ENCODE measurements at regions not wholly inside any gene's neighbourhood (a gene's known extent, or its start where the extent isn't known, plus 50 kb on each side); places are given as distances from the start of the nearest gene placed in this dataset.
A peak's percentile ranks its signal among the peaks of the same experiment; 100 is the strongest.

DNA sequence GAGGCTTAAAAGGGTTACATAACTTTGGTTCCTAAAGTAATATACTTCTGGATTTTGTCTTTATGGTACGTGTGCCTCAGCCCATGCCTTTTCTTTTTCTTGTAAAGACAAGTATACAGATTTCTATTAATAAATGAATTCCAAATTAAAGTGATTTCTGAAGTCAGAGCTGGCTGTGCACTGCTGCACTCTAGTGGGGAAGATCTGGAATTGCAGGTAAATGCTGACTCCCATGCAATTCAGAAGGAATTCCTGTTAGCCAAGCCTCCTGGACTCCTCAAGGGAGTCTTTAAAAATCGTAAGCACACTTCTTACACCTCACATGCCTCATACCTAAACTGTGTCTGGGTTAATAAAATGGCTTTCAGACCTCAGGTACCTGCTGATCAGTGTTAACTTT lies 118.4 kb upstream of the SLC7A1 start:
- no peak for DNase-seq (ENCODE audit: low read depth)

DNA sequence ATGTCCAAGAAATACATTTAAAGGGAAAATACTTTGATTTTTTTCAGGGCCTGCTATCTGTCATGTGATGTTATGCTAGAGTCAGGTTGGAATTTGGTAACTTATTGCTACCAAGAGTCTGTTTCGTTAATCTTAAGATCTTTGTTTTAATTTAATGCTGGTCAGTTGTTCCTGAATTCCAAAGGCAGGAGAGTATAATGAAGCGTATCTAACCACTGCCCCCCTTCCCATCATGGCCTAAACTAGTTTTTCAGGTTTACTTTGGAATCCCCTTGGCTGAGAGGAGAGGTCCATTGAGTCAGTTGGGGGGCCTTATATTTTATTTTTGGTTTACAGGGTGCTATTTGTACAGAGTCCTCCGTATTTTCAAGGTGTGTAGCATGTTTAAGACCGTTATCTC lies 116.3 kb upstream of the SLC7A1 start:
- no peak for DNase-seq (ENCODE audit: low read depth)

DNA sequence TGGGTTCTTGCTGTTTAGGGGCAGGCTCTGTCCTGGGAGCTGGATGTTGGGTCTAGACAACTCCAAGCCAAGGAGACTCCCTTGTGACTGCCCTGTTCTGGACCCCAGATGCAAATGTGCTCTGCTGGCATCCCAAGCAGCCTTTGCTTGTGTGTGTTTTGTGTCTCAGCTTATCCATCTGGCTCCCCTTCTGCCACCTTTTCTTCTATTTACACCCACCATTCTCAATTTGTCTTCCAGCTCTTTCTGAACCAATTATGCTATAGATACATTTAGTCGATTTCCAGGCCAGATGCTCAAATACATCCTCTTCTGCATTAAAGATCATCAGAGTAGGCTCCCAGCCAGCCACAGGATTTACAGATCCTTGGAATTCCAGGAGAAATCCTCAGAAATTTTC lies 115.0 kb upstream of the SLC7A1 start:
- DNase-seq (ENCODE audit: low read depth), result no peak

DNA sequence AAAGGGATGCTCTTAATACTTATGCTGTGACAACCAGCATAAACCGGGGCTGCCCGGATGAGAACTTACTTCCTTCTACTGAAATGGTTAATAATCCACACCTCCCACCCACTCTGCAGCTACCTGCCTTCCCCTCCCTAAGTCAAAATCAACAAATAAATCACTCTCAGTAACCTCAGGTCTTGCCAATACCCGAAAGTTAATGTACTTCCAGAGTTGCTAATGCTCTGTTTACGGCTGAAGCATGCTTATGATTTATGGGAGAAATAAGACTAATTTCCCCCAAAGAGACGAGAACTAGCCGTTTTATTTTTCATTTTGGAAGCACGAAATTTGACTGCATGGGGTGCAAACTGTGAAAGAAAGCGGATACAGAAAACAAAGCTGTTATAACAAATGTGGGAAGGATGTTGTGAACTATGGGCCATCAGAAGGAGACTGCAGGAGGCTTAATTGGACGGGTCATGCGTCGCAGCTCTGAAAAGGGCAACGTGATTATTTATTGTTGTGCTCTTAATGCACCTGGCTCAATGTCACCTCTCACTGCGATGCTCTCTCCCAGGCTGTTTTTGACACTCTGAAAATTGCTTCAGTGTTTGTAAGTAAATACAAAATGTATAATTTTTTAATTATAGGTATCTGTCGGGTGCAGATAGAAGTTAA lies 114.0 kb upstream of the SLC7A1 start:
- DNase-seq (ENCODE audit: low read depth), result no peak

DNA sequence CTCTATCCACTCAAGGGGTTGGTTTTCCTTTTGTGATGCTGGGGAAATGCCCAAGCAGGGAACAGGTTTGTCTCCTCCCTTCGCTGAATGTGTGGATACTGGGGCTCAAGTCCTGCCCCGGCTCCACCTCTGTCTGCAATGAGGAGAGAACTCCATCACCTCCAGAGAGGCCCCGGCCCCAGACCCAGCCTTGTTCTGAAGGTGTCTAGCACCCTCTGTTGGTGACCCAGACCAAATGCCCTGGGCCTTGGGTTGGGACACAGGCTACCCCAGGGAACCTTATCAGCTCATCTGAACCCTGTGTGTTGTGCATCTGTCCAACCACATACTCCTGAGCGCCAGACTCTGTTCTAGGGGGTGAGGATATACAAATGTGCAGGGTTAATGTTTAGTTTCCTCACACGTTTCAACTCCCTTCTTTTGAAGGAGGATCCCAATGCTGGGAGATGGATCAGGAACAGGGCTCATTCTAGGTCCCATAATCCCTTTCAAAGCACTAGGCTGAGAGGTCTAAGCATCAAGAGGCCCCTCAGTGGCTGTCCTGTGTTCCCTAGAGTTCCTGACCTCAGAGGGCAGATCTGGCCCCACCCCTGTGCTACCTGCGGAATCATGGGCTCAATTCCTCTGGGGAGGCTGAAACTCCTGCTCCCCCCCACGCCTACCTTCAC lies 112.5 kb upstream of the SLC7A1 start:
- peak; percentile 9 for DNase-seq (ENCODE audit: low read depth)

DNA sequence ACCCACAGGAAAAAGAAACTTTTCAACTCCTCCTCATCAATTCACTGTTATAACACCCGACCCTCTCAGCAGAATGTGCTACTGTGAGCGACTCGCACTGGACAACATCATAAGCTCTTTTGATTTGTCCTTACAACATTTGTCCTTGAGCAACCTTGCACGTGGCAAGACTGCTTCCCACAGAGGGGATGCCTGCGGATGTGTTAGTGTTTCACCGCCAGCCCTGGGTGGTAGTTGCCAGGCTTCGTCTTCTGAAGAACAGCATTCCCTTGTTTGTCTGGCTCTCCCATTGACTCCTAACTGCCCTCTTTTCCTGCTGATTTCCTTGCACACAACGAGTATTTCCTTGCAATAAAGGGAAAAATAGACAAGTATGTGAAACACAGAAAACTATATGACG lies 111.4 kb upstream of the SLC7A1 start:
- no peak for DNase-seq (ENCODE audit: low read depth)

DNA sequence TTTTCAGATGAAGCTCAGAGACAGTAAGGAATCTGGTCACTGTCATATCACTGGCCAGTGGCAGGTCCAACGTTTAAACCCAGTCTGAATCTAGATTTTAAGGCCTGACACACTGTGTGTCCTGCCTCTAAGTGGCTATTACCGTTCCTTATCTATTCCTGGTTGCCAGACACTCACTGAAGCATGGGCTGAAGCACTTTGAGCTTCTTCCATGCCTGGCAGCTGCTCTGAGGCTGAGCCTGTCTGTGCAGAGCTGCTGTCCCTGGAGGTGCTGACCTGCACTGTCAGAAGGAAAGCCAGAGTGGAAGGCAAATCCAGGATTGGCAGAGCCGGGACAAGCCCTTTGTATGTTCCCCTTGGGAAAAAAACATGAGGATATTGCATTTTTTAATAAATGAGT lies 109.2 kb upstream of the SLC7A1 start:
- DNase-seq (ENCODE audit: low read depth), result no peak

DNA sequence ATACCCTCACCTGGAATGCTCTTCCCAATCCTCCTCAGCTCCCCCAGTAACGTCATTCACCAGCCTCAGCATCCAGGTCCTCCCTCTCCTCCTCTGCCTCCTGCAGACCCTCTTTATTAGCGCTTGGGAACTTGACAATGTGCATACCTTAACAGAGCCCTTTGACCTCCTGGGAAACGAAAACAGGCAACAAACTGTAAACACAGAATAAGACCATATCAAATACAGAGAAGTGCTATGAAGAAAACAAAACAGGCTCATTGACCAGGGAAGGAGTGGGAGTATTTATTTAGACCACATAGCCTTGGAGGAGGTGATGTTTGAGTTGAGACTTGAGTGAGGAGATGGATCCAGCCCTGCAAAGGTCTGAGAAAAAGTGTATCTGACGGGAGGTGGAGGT lies 107.9 kb upstream of the SLC7A1 start:
- DNase-seq (ENCODE audit: low read depth), result no peak

DNA sequence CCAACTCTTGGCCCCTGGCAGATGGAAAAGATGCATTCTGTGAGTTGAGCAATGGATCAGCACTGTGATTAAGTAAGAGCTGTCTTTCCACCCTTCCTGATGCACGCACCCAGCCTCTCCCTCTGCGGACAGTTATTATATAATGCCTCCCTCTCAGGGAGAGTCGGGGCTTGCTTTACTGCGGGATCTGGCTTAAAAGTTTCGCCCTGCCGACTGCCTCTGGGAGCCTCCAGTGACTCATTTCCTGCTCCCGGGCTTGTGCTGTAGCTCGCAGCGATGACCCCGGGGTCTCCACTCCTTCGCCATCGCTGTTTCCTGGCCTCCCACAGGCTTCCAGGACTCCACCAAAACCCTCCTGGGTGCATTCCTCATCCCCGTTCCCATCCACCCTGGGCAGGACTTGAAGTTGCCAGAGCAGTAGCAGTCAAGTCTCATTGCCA lies 107.4 kb upstream of the SLC7A1 start:
- no peak for DNase-seq (ENCODE audit: low read depth)

DNA sequence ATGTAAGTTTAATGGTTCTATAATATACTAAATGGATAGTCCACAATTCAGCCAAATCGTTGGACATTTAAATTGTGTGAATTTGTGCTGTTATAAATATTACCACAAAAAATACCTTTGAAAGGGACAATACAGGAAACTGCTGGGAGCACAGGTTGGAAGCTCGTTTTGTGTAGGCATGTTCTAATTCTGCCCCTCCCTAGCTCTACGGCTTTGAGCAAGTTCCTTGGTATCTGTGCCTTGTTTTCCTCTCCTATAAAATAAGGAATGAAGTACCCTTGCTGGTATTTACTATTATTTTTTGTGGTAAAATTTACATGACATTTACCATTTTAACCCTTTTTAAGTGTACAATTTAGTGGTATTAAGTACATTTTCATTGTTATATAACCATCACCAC lies 102.6 kb upstream of the SLC7A1 start:
- no peak for DNase-seq (ENCODE audit: low read depth)

DNA sequence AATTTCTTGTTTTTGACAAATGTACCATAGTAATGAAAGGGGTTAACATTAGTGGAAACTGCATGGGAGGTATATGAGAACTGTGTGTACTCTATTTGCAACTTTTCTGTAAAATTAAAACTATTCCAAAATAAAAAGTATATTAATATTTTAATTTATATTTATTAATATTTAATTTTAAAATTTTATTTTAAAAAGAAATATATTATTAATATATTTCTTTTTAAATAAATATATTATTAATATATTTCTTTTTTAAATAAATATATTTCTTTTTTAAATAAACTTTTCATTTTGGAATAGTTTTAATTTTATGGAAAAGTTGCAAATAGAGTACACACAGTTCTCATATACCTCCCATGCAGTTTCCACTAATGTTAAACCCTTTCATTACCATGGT lies 101.1 kb upstream of the SLC7A1 start:
- no peak for DNase-seq (ENCODE audit: low read depth)

DNA sequence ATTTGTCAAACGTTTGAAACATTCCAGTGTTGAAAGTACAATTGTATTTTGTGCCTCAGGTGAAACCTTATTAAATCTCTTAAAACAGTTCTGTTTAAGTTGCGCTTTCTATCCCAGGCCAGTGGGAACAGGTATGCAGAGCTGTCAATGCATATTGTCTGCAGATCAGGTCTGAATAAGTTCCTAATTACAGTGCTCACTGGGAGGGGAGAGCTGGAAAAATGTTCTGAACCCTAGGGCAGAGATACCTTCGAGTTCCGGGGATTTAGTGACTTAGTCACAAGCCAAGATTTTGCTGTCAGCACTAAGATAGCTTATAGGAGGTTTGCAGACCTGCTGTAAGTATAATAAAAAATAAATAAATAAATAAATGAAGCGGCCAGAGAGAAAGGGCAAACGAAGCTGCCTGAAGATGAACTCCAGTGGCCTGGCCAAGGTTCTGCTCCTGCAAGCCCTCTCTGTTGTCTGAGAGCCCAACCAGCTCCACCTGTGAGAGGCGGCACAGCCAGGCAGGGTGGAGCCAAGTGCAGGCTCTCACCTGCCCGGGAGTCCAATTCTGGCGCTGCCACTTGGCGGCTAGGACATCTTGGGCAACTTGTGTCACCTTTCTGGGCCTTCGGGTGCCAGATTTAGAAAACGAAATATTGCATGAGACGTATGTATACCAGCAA lies 97.9 kb upstream of the SLC7A1 start:
- no peak for DNase-seq (ENCODE audit: low read depth)

DNA sequence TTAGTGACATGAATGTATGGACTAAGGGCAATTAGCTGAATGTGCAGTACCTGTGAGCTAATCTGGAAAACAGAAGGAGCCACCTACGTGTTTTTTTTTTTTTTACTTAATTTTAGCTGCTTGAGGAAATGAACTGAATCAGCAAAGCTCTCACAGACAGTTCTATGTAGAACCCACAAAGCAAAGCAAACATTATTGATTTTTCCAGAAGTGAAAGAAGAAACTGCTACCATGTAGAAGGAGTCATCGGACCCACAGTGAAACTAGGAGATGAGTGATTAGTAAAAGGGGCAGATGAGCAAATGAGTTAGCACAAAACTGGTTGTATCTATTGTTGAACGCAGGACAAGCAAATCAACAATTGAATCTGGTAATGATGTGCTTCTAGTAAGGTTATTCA lies 94.1 kb upstream of the SLC7A1 start:
- no peak for DNase-seq (ENCODE audit: low read depth)

DNA sequence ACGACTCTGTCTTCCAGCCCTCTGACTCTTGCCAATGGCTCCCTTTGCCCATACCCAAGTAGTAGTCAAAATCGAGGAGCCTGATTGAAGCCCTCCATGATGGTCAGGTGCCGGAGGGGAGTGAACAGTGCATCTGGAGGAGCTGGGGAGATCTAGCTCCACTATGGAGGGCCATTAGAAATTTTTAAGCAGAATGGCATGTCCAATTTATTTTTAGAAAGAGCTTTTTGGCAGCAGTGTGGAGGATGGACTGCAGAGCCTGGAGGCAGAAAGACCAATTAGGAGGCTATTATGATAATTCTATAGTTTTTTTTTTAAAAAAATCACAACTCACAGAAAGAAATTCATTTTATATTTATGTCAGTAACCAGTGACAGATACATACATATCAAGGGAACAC lies 92.7 kb upstream of the SLC7A1 start:
- no peak for DNase-seq (ENCODE audit: low read depth)

DNA sequence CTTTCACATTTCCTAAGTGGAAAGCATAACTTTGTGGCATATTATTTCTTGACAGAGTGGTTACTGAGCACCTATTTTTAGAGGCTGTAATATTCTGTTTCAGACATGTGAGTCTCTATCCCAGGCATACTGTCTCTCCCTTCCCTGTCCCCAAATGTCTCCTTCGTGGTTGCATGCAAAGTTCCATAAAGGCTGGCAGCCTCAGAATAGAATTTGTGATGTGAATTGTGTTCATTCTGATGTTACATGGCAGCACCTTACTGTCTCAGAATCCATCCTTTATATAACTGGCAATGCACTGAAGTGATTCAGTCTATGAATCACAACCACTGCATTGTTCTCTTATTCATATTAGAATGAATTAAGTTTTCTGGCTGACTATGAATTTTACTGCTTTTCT lies 89.0 kb upstream of the SLC7A1 start:
- no peak for DNase-seq (ENCODE audit: low read depth)

DNA sequence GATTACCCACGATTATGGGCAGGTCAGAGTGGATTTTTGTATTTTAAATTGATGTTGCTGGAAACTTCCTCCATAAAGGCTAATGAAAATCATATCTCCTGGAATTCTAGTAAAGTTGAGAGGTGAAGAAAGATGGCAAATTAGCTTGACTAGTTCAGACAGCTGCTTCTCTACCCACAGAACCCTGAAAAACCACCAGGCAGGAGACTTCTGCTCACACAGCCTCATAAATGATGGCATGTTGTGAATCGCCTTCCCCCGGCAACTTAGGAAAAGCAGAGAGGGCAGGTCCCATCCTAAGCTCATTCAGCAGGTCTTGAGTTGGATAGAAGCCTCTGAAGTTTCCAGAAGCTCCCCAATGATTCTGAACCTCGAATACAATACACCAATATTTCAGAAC lies 87.6 kb upstream of the SLC7A1 start:
- DNase-seq (ENCODE audit: low read depth), result no peak

DNA sequence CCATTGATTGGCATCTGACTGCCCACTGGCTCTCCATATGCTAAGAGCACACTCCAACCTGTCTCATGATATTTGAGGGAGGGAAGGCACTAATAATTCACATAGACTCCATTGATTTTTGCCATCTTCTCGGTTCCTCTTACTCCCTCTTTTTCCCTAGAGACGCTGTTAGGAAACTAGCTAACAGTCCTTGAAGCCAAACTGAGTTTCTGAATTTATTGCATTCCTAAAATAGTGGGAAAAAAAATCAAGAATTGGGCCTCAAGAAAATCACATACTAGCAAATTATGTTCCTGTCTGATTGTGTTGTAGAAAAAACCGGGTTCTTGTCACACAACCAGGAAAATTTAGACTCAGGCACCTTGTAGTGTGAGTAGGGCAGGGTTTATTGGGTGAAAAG lies 86.4 kb upstream of the SLC7A1 start:
- DNase-seq (ENCODE audit: low read depth), result no peak

DNA sequence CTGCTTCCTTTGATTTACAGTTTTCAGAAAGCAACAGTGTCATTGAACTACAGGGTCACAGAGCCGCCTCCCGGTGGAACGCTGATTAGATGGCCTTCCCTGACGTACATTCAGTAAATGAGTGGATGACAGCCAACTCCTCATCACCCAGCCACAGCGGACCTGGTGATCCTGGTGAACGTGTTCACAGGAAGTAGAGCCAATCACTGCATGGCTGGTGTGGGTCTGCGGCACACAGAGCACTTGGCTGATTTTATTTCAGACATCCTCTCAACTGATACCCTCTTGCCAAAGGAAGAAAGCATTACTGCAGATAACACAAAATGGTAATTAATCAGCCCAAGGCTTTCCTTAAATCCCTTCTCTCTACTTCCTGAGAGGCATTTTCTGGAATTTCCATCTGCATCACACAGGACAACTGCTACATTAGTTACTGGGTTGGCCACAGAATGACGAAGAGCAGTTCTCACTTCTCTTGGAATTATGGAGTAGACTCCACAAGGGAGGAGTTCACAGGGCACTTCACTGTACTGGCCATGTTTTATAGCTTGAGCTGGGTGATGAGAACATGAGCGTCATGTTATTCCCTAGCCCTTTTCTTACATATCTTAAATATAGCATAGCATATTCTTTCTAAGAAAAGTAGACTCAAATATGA lies 84.0 kb upstream of the SLC7A1 start:
- no peak for DNase-seq (ENCODE audit: low read depth)

DNA sequence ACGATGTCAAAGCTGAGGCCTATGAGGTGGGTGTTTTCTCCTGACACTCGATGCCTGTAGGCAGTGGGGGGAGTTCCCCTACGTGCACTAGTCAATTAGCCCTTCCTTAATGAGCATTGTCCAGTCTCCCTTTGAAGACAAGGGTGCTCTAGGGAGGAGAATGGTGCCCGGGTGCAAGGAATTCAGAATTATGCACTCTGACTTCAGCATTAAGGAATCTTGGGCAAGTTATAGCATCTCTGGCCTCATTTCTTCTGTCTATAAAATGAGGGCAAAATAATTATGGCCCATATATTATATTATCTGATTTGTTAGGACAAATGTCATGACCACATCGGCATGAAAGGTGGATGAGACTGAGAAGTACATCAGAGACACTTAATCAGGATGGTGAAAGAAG lies 82.1 kb upstream of the SLC7A1 start:
- DNase-seq (ENCODE audit: low read depth), result no peak

DNA sequence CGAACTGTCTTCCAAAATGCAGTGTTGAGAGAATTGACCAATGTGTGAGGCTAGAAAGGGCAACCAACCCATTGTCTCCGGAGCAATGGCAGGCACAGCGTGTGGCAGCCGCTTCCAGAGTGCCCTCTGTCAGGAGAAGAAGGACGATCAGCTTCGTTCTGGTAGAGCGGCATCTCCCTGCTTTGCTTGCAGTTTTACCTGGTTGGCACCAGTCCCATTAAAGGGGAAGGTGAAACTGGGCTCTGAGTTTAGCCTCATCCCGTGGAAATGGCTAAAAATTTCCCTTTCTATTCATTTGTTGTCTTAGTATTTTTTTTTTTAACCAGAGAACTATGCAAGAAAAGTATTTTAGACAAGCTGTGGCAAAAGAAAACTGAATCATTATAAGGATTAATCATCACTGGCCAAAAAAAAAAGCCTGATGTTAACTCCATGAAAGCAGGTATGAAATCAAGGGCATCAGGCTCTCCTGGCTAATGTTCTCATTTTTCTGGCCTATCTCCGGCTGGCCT lies 81.5 kb upstream of the SLC7A1 start:
- no peak for DNase-seq (ENCODE audit: low read depth)

DNA sequence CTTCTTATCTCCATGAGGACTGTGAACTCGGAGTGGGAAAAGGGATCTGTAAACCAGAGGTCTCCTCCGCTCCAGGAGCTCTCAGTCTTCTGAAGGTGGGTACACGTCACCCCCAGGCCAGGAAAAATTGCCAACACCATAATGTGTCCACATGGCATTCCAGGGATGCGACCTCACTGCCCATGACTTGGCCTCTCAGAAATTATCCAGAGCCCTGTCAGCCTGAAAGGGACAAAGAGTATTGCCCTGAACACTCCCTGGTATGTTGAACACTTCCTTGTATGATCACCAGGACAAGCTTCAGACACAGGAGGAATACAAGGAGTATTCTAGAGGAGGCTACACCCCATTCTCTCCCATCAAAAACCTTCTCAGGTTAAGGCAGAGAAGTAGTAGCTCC lies 81.0 kb upstream of the SLC7A1 start:
- no peak for DNase-seq (ENCODE audit: low read depth)

DNA sequence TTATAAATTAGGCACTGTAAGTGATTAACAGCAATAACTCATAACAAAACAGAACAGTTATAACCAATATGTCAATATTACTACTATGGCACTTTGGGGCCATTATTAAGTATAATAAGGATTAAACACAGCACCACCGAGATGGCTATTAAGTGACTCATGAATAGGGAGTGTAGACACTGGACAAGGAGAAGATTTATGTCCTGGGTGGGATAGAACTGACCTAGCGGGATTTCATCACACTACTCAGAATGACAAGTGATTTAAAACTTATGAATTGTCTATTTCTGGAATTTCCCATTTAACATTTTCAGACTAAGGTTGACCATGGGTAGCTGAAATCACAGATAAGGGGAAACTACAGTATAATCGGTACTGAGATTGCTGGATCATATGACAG lies 79.0 kb upstream of the SLC7A1 start:
- no peak for DNase-seq (ENCODE audit: low read depth)

DNA sequence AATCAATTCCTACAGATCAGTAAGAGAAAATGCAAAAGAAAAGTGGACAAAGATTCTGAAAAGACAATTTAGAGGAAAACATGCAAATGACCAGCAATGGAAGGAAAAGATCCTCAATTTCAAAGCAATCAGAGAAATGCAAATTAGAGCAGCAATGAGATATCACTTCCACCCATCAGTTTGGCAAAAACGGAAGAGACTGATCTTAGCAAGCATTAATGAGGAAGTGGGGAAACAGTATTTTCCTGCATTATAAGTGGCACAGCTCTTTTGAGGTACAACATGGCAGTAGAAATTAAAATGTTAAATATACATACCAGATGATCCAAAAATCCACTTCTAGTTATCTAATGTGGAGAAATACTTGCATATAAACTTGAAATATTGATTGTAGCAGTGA lies 69.1 kb upstream of the SLC7A1 start:
- DNase-seq (ENCODE audit: low read depth), result no peak
